ENCODE measurements at regions not wholly inside any gene's neighbourhood (a gene's known extent, or its start where the extent isn't known, plus 50 kb on each side); places are given as distances from the start of the nearest gene placed in this dataset.

DNA sequence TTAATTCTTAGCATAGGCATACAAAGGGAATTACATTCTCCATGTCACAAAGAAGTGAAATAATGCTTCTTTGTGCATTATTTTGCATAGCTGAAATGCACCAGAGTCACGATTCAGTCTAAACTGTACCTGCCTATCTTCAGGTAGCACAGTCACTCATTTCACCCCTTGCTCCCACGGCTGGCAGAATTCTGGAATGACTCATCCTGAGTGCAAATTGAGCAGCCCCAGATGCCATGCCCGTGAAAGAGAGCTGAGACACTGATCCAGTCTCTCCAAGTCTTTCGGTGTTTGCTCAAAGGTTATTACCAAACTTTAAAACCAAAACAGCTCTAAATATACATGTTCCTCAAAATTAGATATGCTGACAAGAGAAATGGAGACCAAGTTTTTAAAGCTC, 168.3 kb upstream of the POU3F3 start:
- TF ChIP-seq CTCF (conservative IDR thresholded peaks at IDR 0.05; ENCODE audit: low read depth in 2 of 2), result no peak
- no peak for TF ChIP-seq NANOG (IDR thresholded peaks at IDR 0.05; ENCODE audit: borderline replicate concordance)
- no peak for TF ChIP-seq ZNF114 (CRISPR knock-in tag; IDR thresholded peaks at IDR 0.05)
- TF ChIP-seq EZH2 (IDR thresholded peaks at IDR 0.05; ENCODE audit: low read depth, unreplicated experiment), result no peak
- TF ChIP-seq STAT1 (IDR thresholded peaks at IDR 0.05; ENCODE audit: unreplicated experiment), result no peak
- TF ChIP-seq JUNB (IDR thresholded peaks at IDR 0.05; ENCODE audit: unreplicated experiment), result no peak
- TF ChIP-seq ZNF331 (CRISPR knock-in tag; IDR thresholded peaks at IDR 0.05; ENCODE audit: low read depth), result no peak
- TF ChIP-seq ETS1 (IDR thresholded peaks at IDR 0.05), result no peak
- TF ChIP-seq EZH2phosphoT487 (IDR thresholded peaks at IDR 0.05; ENCODE audit: unreplicated experiment), result no peak
- TF ChIP-seq ZNF462 (CRISPR knock-in tag; IDR thresholded peaks at IDR 0.05), result no peak
- no peak for TF ChIP-seq POLR2AphosphoS5 (IDR thresholded peaks at IDR 0.05; ENCODE audit: low read depth)
- TF ChIP-seq CREB1 (CRISPR knock-in tag; IDR thresholded peaks at IDR 0.05; ENCODE audit: low read depth), result no peak
- TF ChIP-seq, protein P1, sequence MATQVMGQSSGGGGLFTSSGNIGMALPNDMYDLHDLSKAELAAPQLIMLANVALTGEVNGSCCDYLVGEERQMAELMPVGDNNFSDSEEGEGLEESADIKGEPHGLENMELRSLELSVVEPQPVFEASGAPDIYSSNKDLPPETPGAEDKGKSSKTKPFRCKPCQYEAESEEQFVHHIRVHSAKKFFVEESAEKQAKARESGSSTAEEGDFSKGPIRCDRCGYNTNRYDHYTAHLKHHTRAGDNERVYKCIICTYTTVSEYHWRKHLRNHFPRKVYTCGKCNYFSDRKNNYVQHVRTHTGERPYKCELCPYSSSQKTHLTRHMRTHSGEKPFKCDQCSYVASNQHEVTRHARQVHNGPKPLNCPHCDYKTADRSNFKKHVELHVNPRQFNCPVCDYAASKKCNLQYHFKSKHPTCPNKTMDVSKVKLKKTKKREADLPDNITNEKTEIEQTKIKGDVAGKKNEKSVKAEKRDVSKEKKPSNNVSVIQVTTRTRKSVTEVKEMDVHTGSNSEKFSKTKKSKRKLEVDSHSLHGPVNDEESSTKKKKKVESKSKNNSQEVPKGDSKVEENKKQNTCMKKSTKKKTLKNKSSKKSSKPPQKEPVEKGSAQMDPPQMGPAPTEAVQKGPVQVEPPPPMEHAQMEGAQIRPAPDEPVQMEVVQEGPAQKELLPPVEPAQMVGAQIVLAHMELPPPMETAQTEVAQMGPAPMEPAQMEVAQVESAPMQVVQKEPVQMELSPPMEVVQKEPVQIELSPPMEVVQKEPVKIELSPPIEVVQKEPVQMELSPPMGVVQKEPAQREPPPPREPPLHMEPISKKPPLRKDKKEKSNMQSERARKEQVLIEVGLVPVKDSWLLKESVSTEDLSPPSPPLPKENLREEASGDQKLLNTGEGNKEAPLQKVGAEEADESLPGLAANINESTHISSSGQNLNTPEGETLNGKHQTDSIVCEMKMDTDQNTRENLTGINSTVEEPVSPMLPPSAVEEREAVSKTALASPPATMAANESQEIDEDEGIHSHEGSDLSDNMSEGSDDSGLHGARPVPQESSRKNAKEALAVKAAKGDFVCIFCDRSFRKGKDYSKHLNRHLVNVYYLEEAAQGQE (IDR thresholded peaks at IDR 0.05; ENCODE audit: unreplicated experiment), result no peak
- ATAC-seq (no peak), DNase-seq (ENCODE audit: low spot score) (no peak)
- Histone ChIP-seq H3K79me2 (replicated peaks; ENCODE audit: insufficient read depth) (no peaks in the 10 kb centered on the region), H3K4me3 (no peak overlapping the region), H4K20me1 (replicated peaks; ENCODE audit: insufficient read depth) (no peaks in the 10 kb centered on the region), H3F3A (replicated peaks; ENCODE audit: low read depth) (no peaks in the 10 kb centered on the region), H3K27ac (ENCODE audit: low read depth) (no peak overlapping the region), H3K36me3 (ENCODE audit: insufficient read depth) (no peaks in the 10 kb centered on the region), H3K9me2 (ENCODE audit: insufficient read depth) (no peaks in the 10 kb centered on the region), H3K4me2 (no peak overlapping the region), H3K4me1 (ENCODE audit: insufficient read depth) (no peaks in the 10 kb centered on the region), H3K27me3 (ENCODE audit: insufficient read depth) (no peaks in the 10 kb centered on the region), H2AFZ (no peak overlapping the region)
- Mint-ChIP-seq H3K27me3 (ENCODE audit: insufficient read depth, low read depth, poor library complexity) (no peaks in the 10 kb centered on the region), H3K27ac (no peak overlapping the region), H3K4me3 (no peak overlapping the region), H3K36me3 (ENCODE audit: low read depth) (no peaks in the 10 kb centered on the region), H3K4me1 (no peaks in the 10 kb centered on the region), H3K9me3 (no peaks in the 10 kb centered on the region)
